ENCODE measurements at regions not wholly inside any gene's neighbourhood (a gene's known extent, or its start where the extent isn't known, plus 50 kb on each side); places are given as distances from the start of the nearest gene placed in this dataset.

DNA sequence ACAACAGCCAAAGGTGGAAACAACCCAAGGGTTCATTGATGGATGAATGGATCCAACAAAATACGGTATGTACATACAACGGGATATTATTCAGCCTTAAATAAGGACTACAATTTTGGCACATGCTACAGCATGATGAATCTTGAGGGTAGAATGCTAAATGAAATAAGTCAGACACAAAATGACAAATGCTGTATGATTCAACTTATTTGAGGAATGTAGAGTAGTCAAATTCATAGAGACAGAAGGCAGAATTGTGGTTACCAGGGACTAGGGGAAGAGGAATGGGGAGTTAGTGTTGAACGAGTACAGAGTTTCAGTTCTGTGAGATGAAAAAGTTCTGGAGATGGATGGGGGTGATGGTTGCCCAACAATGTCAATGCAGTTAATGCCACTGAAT lies 118.0 kb upstream of the PAXBP1 start:
- TF ChIP-seq, protein P1, sequence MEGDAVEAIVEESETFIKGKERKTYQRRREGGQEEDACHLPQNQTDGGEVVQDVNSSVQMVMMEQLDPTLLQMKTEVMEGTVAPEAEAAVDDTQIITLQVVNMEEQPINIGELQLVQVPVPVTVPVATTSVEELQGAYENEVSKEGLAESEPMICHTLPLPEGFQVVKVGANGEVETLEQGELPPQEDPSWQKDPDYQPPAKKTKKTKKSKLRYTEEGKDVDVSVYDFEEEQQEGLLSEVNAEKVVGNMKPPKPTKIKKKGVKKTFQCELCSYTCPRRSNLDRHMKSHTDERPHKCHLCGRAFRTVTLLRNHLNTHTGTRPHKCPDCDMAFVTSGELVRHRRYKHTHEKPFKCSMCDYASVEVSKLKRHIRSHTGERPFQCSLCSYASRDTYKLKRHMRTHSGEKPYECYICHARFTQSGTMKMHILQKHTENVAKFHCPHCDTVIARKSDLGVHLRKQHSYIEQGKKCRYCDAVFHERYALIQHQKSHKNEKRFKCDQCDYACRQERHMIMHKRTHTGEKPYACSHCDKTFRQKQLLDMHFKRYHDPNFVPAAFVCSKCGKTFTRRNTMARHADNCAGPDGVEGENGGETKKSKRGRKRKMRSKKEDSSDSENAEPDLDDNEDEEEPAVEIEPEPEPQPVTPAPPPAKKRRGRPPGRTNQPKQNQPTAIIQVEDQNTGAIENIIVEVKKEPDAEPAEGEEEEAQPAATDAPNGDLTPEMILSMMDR (IDR thresholded peaks at IDR 0.05; ENCODE audit: low read depth, low read length), result no peak
- no peak overlapping the region for H3K27ac ChIP-seq (ENCODE audit: low read depth, low read length)
- DNase-seq (ENCODE audit: low read depth, low spot score), result no peak
- peaks cover 9% of the 10 kb centered on the region for H3K27me3 ChIP-seq (ENCODE audit: control insufficient read depth, insufficient read depth, low read length)
- no peaks in the 10 kb centered on the region for H3K9me3 ChIP-seq (ENCODE audit: control insufficient read depth, insufficient read depth, low read length)
- CTCF ChIA-PET, result no interaction called here
- no peak overlapping the region for H3K4me3 ChIP-seq (ENCODE audit: low read depth, low read length)
- POLR2A ChIA-PET, result no interaction called here

- DNase-seq (ENCODE audit: low read depth, low spot score), result no peak
- ChIA-PET CTCF (no interaction called here), POLR2A (no interaction called here)
- TF ChIP-seq, protein P1 (IDR thresholded peaks at IDR 0.05; ENCODE audit: low read depth, low read length), result no peak
- Histone ChIP-seq H3K27ac (ENCODE audit: low read depth, low read length) (no peak overlapping the region), H3K4me3 (ENCODE audit: low read depth, low read length) (no peak overlapping the region), H3K27me3 (ENCODE audit: control insufficient read depth, insufficient read depth, low read length) (peaks cover 2% of the 10 kb centered on the region), H3K9me3 (ENCODE audit: control insufficient read depth, insufficient read depth, low read length) (no peaks in the 10 kb centered on the region)
Observed at GRCh38 chr21:32894321-32894720, 122.8 kb upstream of the PAXBP1 start.

DNA sequence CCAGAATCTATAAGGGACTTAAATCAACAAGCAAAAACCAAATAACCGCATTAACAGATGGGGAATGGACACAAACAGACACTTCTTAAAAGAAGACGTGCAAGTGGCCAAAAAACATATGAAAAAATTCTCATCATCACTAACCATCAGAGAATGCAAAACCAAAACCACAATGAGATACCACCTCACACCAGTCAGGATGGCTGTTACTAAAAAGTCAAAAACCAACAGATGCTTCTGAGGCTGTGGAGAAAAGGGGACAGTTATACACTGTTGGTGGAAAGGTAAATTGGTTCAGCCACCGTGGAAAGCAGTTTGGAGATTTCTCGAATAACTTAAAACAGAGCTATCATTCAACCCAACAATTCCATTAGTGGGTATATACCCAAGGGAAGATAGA lies 124.9 kb upstream of the OLIG2 start:
- POLR2A ChIA-PET, result no interaction called here
- CTCF ChIA-PET, result no interaction called here
- TF ChIP-seq, protein P1 (IDR thresholded peaks at IDR 0.05; ENCODE audit: low read depth, low read length), result no peak
- DNase-seq (ENCODE audit: low read depth, low spot score), result no peak
- H3K27ac ChIP-seq (ENCODE audit: low read depth, low read length), result no peak overlapping the region
- no peak overlapping the region for H3K4me3 ChIP-seq (ENCODE audit: low read depth, low read length)
- no peaks in the 10 kb centered on the region for H3K9me3 ChIP-seq (ENCODE audit: control insufficient read depth, insufficient read depth, low read length)
- no peaks in the 10 kb centered on the region for H3K27me3 ChIP-seq (ENCODE audit: control insufficient read depth, insufficient read depth, low read length)

DNA sequence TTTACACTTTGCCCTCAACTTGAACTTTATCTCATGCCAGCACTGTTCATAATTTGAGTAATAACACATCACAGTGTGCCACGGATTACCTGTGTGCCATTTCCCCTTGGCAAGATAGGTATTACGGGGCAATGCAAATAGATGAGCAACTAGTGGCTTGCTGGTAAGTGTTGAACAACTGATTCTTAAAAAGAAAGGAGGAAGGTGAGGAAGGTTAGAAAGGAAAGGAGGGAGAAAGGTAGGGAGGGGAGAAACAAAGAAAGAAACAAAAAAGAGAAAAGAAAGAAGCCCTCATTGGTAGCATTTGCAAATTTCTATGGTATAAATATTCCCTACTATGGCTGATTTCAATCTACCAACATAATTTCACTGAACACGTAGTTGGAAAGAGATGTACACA lies 118.2 kb upstream of the OLIG2 start:
- CTCF ChIA-PET, result interaction anchor here (1.5 kb wide), 1 partner anchor 220 kb away, joined by 5 read pairs; no protein-coding TSS in a partner anchor
- Histone ChIP-seq H3K9me3 (ENCODE audit: control insufficient read depth, insufficient read depth, low read length) (no peaks in the 10 kb centered on the region), H3K27me3 (ENCODE audit: control insufficient read depth, insufficient read depth, low read length) (peaks cover 5% of the 10 kb centered on the region), H3K4me3 (ENCODE audit: low read depth, low read length) (no peak overlapping the region), H3K27ac (ENCODE audit: low read depth, low read length) (no peak overlapping the region)
- POLR2A ChIA-PET, result no interaction called here
- DNase-seq (ENCODE audit: low read depth, low spot score), result no peak
- TF ChIP-seq, protein P1 (IDR thresholded peaks at IDR 0.05; ENCODE audit: low read depth, low read length), result no peak

- H3K9me3 ChIP-seq (ENCODE audit: control insufficient read depth, insufficient read depth, low read length), result no peaks in the 10 kb centered on the region
- TF ChIP-seq, protein P1 (IDR thresholded peaks at IDR 0.05; ENCODE audit: low read depth, low read length), result no peak
- no peak for DNase-seq (ENCODE audit: low read depth, low spot score)
- H3K4me3 ChIP-seq (ENCODE audit: low read depth, low read length), result no peak overlapping the region
- peaks cover 5% of the 10 kb centered on the region for H3K27me3 ChIP-seq (ENCODE audit: control insufficient read depth, insufficient read depth, low read length)
- no peak overlapping the region for H3K27ac ChIP-seq (ENCODE audit: low read depth, low read length)
- ChIA-PET CTCF (interaction anchor here (1.7 kb wide), 1 partner anchor 289 kb away, joined by 3 read pairs; no protein-coding TSS in a partner anchor), POLR2A (no interaction called here)
Observed at GRCh38 chr21:32908534-32908933, 117.2 kb upstream of the OLIG2 start.
